Pancreas (tissue), 10 donors: ENCODE measurements at regions not wholly inside any gene's neighbourhood (a gene's known extent, or its start where the extent isn't known, plus 50 kb on each side); places are given as distances from the start of the nearest gene placed in this dataset.

Experiments used
- ATAC-seq, 4 donors: fragments of 200-7000 bp; cut with Tn5 transposase; one replicate each; pipeline versions ENCODE4 v1.8.0 to v1.9.1; 2020; ENCODE audit warnings: mild to moderate bottlenecking in 4 of 4, moderate library complexity in 4 of 4
- DNase-seq, 6 donors: peaks; one replicate each; pipeline ENCODE4 v3.0.0-alpha.2; 2020
- FAIRE-seq: peaks from 2 replicates; lab custom pipeline; 2012; peaks lifted over from hg19 to GRCh38; lab: Jason Lieb, UNC
- H3K27ac ChIP-seq, 4 donors: fragments of 200-600 bp; sonication (generic); 1 replicate in 3 of 4; 2 replicates in 1 of 4; pipeline versions ENCODE4 v1.5.0 to v1.8.0; 2020
- H3K27me3 ChIP-seq, 4 donors: fragments of 200-600 bp; one replicate each; pipeline ENCODE4 v1.8.0; 2021
- H3K36me3 ChIP-seq, 3 donors: fragments of 200-600 bp; sonication (generic) in 1 of 3; one replicate each; pipeline versions ENCODE4 v1.5.0 to v1.8.0; 2020 to 2021
- H3K4me1 ChIP-seq, 3 donors: fragments of 200-600 bp; one replicate each; pipeline ENCODE4 v1.8.0; 2021
- H3K4me3 ChIP-seq, 4 donors: fragments of 200-600 bp; sonication (generic) in 2 of 4; one replicate each; pipeline versions ENCODE4 v1.5.0 to v1.8.0; 2020 to 2021
- H3K9me3 ChIP-seq, 4 donors: fragments of 200-600 bp; one replicate each; pipeline ENCODE4 v1.8.0; 2021
- CTCF ChIP-seq, 4 donors: fragments of 200-600 bp; sonication (generic) in 3 of 4; IDR thresholded peaks; one replicate each; pipeline versions ENCODE4 v1.5.0 to v1.8.0; 2021; ENCODE audit warnings: antibody characterized with exemption in 4 of 4
- WGBS, 2 donors: extraction: QIAGEN DNeasy Blood & Tissue Kit; methylation state at CpG; one replicate each; pipeline ENCODE4 v1.1.7; 2013; 5-methylcytosine and 5-hydroxymethylcytosine counted together
- intact Hi-C, 3 donors: fragments of 100-400 bp; cut with DNase I; formaldehyde crosslinking; loops; one replicate each; pipeline versions ENCODE4 v1.11.1 to v1.14.2; 2022
- donor health status: healthy with polysubstance abuse.
- donor health status: DM: no; HTN: no; CAD: no; lungs with moderate emphysema.
- donor health status: DM: no; HTN: no; CAD: no.
- donor health status: control.
- donor health status: control.
- donor health status: Bipolar disorder and iron deficiency.
- donor health status: DM: yes; HTN: yes; CAD: no.
- donor health status: DM: no; HTN: no; CAD: no.
- donor health status: DM: no; HTN: no; CAD: no.
- donor health status: DM: yes; HTN: yes; CAD: no.

GRCh38 chr2:242053921-242054320 lies 184.4 kb downstream of the RTP5 start:
- TF ChIP-seq CTCF (IDR thresholded peaks at IDR 0.05) = no peak
- H3K27ac ChIP-seq = no peak overlapping the region
- H3K9me3 ChIP-seq = no peaks in the 10 kb centered on the region
- no peaks in the 10 kb centered on the region for H3K36me3 ChIP-seq
- intact Hi-C loops = no loop called here
- no peaks in the 10 kb centered on the region for H3K4me1 ChIP-seq
- no peak overlapping the region for H3K4me3 ChIP-seq
- 72% methylated on average over 12 of the region's 12 CpGs for WGBS, 2 donors
- no peak for FAIRE-seq
- ATAC-seq = no peak
- no peaks in the 10 kb centered on the region for H3K27me3 ChIP-seq
- DNase-seq = no peak

GRCh38 chr2:242054406-242054805 lies 184.9 kb downstream of the RTP5 start:
- WGBS, 2 donors = 82 to 88% methylated on average over 6 of the region's 6 CpGs

GRCh38 chr2:242054881-242055801 lies 185.6 kb downstream of the RTP5 start:
- no peak for TF ChIP-seq CTCF (IDR thresholded peaks at IDR 0.05)
- no peak overlapping the region for H3K27ac ChIP-seq
- H3K4me1 ChIP-seq = no peaks in the 10 kb centered on the region
- H3K36me3 ChIP-seq = no peaks in the 10 kb centered on the region
- intact Hi-C loops = no loop called here
- H3K27me3 ChIP-seq = no peaks in the 10 kb centered on the region
- FAIRE-seq = no peak
- DNase-seq = no peak
- H3K9me3 ChIP-seq = no peaks in the 10 kb centered on the region
- WGBS, 2 donors = 87 to 92% methylated on average over 39 of the region's 39 CpGs
- H3K4me3 ChIP-seq = no peak overlapping the region
- ATAC-seq = no peak

More at GRCh38 chr2:242054406-242054805, 184.9 kb downstream of the RTP5 start:
- TF ChIP-seq CTCF (IDR thresholded peaks at IDR 0.05) = no peak
- Histone ChIP-seq H3K4me3 (no peak overlapping the region), H3K27ac (no peak overlapping the region), H3K9me3 (no peaks in the 10 kb centered on the region), H3K36me3 (no peaks in the 10 kb centered on the region), H3K27me3 (no peaks in the 10 kb centered on the region), H3K4me1 (no peaks in the 10 kb centered on the region)
- no peak for FAIRE-seq
- no peak for ATAC-seq
- intact Hi-C loops = no loop called here
- DNase-seq = no peak

DNA sequence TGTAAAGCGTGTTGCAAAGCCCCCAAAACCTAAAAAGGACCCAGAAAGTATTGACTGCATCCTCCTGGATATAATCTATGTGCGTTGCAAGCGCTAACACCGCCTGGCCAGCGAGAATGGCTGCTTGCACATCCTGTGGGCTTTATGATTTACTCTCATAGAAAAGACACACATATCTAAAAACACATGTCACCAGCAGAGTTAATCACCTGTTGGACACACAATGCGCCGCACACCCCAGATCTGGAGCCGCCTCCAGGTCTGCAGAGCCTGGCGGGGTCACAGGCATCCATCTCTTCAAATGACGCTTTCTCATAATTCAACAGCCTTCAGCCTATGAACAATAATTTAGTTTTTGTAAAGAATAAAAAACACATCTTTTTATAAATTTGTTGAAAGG lies 186.5 kb downstream of the RTP5 start:
- ATAC-seq = no peak
- no peaks in the 10 kb centered on the region for H3K9me3 ChIP-seq
- H3K27me3 ChIP-seq = no peaks in the 10 kb centered on the region
- no peak overlapping the region for H3K4me3 ChIP-seq
- H3K4me1 ChIP-seq = no peaks in the 10 kb centered on the region
- TF ChIP-seq CTCF (IDR thresholded peaks at IDR 0.05) = no peak
- intact Hi-C loops = no loop called here
- H3K36me3 ChIP-seq = no peaks in the 10 kb centered on the region
- no peak for DNase-seq
- FAIRE-seq = no peak
- no peak overlapping the region for H3K27ac ChIP-seq
- 90 to 95% methylated on average over 10 of the region's 10 CpGs for WGBS, 2 donors

DNA sequence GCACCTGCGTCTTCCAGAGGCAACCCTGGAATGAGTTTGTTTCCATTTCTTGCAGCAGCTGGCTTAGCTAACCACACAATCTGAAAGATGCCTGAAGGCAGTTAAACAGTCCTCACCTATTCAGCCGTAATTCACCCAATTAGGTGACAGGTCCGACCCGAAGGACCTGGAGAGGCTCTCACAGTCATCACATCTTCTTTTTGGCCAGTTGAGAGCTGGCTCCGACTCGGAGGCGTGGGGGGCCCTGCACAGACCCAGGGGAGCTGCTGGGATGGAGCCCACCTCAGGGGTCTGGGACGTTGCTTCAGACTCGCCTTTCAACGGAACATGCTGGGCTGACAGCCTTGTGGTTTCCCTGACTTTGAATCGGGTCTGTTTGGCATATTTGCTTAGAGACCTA lies 187.3 kb downstream of the RTP5 start:
- intact Hi-C loops = no loop called here
- FAIRE-seq (no peak), ATAC-seq (no peak), DNase-seq (no peak)
- TF ChIP-seq CTCF (IDR thresholded peaks at IDR 0.05) = no peak
- Histone ChIP-seq H3K9me3 (no peaks in the 10 kb centered on the region), H3K27me3 (no peaks in the 10 kb centered on the region), H3K4me3 (no peak overlapping the region), H3K4me1 (no peaks in the 10 kb centered on the region), H3K27ac (no peak overlapping the region), H3K36me3 (no peaks in the 10 kb centered on the region)
- 69 to 77% methylated on average over 11 of the region's 11 CpGs for whole genome bisulfite sequencing, 2 donors
